ENCODE measurements at regions not wholly inside any gene's neighbourhood (a gene's known extent, or its start where the extent isn't known, plus 50 kb on each side); places are given as distances from the start of the nearest gene placed in this dataset.
A peak's percentile ranks its signal among the peaks of the same experiment; 100 is the strongest.
"Not testable (repeated sequence)": the region's sequence is repeated elsewhere in the genome, so short reads cannot be mapped to it uniquely, and the experiment has no call there.

DNA sequence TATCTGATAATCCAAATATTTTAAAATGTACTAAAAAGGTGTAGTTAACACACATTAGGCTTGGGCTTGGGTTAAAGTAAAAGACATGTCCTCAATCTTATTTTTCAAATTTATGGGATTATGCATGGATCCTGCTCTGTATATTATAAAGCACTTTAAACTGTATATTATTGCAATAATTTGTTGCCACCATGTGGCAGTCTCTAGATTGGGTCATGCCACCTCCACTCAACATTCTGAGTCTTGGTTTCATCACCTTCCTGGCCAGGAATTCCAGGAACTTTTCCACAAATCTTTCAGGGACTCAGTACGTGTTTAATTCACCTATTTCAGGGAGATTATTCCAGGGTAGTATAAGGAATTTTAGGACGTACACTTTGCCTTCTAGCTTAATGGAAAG lies 695.5 kb downstream of the FAM181B start:
- ATAC-seq (no peak), DNase-seq (no peak)
- H3K4me3 Mint-ChIP-seq: no peak overlapping the region
- H3K9me3 Mint-ChIP-seq: no peaks in the 10 kb centered on the region
- H3K4me1 Mint-ChIP-seq: no peaks in the 10 kb centered on the region
- no peaks in the 10 kb centered on the region for H3K27me3 Mint-ChIP-seq
- no peak overlapping the region for H3K27ac Mint-ChIP-seq

DNA sequence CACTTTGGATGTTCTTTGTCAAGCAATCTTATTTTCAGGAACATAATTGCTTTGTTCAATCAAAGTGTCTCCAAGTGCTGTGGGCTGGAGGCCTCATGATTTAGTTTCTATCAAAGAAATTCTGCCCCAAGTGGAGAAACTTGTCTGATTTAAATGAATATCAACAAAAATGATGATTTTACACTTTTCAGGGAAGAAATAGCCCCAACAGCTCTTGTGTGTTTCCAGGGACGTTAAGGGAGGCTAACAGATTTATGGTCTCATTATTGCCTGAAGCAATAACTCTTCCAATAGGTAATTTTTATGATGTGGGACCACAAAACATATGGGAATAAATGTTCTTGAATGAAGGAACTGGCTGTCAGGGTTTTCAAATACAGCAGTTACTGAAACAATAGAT lies 699.1 kb downstream of the FAM181B start:
- ATAC-seq: no peak
- no peaks in the 10 kb centered on the region for H3K27me3 Mint-ChIP-seq
- no peaks in the 10 kb centered on the region for H3K4me1 Mint-ChIP-seq
- H3K27ac Mint-ChIP-seq: no peak overlapping the region
- no peaks in the 10 kb centered on the region for H3K9me3 Mint-ChIP-seq
- DNase-seq: no peak
- no peak overlapping the region for H3K4me3 Mint-ChIP-seq

DNA sequence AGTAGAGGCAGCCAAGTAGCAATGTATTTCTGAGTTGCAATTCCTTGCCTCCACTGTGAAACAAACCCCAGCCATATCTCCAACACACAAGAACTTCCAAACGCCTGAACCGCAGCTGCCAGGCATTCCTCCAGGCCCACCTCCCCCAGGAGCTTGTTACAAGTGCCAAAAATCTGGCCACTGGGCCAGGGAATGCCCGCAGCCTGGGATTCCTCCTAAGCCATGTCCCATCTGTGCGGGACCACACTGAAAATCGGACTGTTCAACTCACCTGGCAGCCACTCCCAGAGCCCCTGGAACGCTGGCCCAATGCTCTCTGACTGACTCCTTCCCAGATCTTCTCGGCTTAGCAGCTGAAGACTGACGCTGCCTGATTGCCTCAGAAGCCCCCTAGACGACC lies 706.3 kb downstream of the FAM181B start:
- DNase-seq, H3K9me3 Mint-ChIP-seq, ATAC-seq, H3K27me3 Mint-ChIP-seq, H3K4me3 Mint-ChIP-seq, H3K4me1 Mint-ChIP-seq, H3K27ac Mint-ChIP-seq: not testable (repeated sequence)

DNA sequence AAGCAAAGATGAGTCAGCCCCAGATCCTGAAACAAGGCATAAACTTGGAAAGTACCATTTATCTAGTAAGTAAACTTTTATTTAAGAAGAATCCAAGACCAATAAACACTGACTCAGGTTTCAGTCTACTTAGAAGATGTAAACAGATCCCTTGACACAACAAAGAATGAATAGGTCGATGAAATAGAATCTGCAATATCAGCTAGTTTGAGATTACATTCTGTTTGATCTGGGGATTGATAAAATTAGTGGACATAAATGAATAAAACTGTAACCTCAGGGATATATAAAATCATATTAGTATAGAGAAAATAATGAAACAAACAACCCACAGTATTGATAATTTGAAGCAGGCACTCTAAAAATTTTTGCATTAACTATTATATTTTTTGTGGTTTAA lies 708.9 kb downstream of the FAM181B start:
- Mint-ChIP-seq H3K4me1 (no peaks in the 10 kb centered on the region), H3K4me3 (no peak overlapping the region)
- ATAC-seq: no peak

DNA sequence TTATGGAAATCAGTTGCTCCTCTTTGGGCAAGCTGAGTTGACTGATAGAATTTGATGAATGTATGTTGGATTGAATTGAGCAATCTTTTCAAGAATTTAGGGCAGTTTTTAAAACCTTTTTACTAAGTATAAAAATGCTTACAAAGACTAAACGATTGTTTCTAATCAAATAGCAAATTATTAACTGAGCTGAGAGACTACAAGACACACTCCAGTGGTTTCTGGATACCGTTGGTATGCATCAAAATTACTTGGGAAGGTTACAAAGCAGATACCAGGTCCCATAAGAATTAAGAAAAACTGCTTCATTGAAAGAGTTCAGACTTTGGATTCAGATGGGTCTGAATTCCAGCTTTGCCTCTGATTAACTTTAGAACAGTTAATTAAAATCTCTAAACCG lies 721.4 kb downstream of the FAM181B start:
- no peak overlapping the region for H3K4me3 Mint-ChIP-seq
- H3K27ac Mint-ChIP-seq: no peak overlapping the region
- no peaks in the 10 kb centered on the region for H3K4me1 Mint-ChIP-seq

More for the DNA sequence above, 708.9 kb downstream of the FAM181B start:
- no peak for DNase-seq
- Mint-ChIP-seq H3K27me3 (no peaks in the 10 kb centered on the region), H3K27ac (no peak overlapping the region), H3K9me3 (no peaks in the 10 kb centered on the region)

DNA sequence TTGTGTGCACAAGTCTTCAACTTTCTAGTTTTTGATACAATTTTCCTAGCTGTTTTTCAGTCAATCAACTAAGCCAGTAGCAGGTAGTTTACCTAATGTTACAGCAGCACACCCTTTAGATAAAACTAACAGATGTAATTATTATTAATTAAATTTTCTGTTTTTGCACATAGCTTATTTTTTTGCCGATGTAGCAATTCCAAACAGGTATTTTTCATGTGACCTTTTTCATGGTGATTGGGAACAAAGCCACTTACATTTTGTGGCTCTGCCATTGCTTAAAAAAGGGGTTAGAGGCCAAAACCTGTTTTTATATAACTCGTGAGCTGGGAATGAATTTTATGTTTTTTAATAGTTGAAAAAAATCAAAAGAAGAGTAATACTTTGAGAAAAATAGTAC lies 724.5 kb downstream of the FAM181B start:
- ATAC-seq: no peak
- no peak overlapping the region for H3K27ac Mint-ChIP-seq

More for the DNA sequence above, 721.4 kb downstream of the FAM181B start:
- no peak for ATAC-seq
- Mint-ChIP-seq H3K27me3 (no peaks in the 10 kb centered on the region), H3K9me3 (no peaks in the 10 kb centered on the region)
- no peak for DNase-seq

DNA sequence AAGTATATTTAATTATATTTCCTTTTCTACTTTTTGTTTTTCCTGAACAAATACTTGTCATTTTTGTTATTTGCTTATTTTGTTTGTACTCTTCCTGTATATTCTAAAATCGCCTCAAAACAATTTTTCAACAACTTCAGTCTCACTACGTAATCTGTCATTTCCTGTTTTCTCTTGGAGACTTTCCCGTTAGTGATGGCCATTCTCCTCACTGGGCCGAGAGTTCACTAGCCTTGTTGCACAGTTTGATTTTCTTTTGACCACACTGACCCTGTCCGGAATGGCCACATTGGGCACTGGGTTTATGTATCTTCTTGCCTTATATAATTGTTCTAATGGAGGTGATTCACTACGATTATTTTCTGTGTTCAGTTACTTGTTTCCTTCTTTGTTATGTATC lies 726.1 kb downstream of the FAM181B start:
- Mint-ChIP-seq H3K9me3 (peaks cover 0 to 8% of the 10 kb centered on the region in 2 donors), H3K4me1 (peaks cover 21% of the 10 kb centered on the region), H3K4me3 (no peak overlapping the region), H3K27ac (no peak overlapping the region), H3K27me3 (no peaks in the 10 kb centered on the region)
- ATAC-seq (no peak), DNase-seq (no peak)

More for the DNA sequence above, 724.5 kb downstream of the FAM181B start:
- no peak for DNase-seq
- H3K9me3 Mint-ChIP-seq: no peaks in the 10 kb centered on the region
- H3K4me1 Mint-ChIP-seq: peaks cover 10% of the 10 kb centered on the region
- H3K4me3 Mint-ChIP-seq: no peak overlapping the region
- no peaks in the 10 kb centered on the region for H3K27me3 Mint-ChIP-seq

DNA sequence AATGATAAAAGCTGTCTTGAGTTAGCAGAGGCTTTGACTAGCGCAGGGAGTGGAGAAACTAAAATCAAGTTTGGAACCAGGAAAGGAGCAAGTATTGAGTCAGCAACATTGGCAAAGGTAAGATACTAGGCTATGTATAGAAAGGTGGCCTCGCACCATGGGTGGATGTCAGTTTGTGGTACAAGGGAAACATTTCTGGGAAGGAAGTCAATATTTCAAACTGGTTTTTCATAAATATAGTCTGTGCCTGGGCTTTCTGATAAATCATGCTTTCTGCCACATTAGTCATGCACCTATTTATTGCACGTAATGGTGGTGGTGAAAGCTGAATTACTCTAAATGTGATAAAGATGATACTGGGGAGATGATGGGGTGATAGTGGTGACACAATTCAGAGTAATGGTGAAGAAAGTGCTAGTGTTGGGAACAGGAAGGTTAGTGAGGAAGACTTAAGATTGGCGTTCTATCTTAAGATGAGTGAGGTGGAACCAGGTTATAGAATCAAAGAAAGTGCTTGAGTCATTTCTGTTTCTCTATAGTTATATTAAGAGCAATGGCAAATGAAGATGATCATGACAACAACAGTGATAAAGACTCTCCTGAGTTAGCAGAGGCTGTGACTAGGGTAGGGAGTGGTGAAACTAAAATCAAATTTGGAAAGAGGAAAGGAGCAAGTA lies 729.0 kb downstream of the FAM181B start:
- no peaks in the 10 kb centered on the region for H3K27me3 Mint-ChIP-seq
- peak; percentile 74 for ATAC-seq
- no peak overlapping the region for H3K4me3 Mint-ChIP-seq

DNA sequence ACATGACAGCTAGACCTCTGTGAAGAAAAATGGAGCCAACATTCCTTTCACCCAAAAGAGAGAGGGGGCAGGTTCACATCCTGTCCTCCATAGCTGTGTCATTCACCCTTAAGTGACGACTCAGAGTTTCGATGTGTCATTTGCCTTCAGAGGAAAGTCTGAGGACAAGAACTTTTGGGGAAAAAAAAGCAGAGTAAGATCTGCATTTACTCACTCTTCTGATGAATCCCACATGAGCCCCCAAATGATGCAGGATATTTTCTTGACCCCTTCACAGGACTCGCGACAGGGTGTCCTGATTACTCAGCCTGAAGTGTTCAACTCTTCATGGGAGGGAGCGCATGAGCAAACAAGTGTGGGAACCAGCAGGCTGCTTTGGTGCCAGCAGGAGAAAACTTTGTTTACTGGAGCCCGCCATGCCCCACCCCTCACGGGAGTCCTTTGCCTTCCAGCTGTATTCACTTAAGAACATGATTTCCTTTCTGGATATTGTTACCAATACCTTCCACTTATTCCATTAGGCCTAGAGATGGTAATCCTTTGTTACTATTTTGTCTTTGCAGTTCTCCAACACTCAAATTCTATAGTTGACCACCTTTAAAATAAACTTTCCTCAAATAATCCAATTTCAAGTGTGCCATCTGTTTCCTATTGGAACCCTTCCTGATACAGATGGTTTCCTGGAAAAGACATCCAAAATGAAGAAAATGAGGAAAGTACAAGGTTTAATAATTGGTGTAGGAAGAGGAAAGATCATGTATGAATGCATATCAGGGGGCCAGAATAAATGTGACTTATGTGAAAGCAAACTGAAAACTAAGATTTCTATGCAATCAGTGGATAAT lies 729.8 kb downstream of the FAM181B start:
- H3K27ac Mint-ChIP-seq: no peak overlapping the region
- ATAC-seq (peak; percentile 38), DNase-seq (no peak)
- H3K4me1 Mint-ChIP-seq: peaks cover 21% of the 10 kb centered on the region
- no peaks in the 10 kb centered on the region for H3K27me3 Mint-ChIP-seq
- peaks cover 0 to 8% of the 10 kb centered on the region in 2 donors for H3K9me3 Mint-ChIP-seq
- no peak overlapping the region for H3K4me3 Mint-ChIP-seq

More for the DNA sequence above, 729.0 kb downstream of the FAM181B start:
- no peak overlapping the region for H3K27ac Mint-ChIP-seq
- peaks cover 0 to 8% of the 10 kb centered on the region in 2 donors for H3K9me3 Mint-ChIP-seq
- no peak for DNase-seq
- peaks cover 21% of the 10 kb centered on the region for H3K4me1 Mint-ChIP-seq

DNA sequence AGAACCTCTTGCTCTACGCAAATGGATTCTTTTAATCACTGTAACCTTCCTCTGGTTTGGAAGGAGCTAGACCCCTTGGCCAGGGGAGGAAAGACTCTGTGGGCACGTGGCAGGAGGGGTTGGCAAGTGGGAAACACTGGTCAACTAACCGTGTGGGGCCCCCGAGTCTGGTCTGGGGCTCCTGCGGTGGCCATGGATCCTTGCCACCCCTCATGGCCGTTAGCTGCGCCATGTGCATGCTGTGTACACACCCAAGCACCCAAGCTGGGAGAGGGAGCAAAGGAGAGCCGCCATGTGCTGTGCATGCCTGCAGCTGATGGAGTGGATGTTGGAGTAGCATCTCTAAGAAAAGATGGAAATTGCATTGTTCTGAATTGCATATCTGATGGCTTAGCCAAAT lies 730.6 kb downstream of the FAM181B start:
- DNase-seq: no peak
- no peak overlapping the region for H3K27ac Mint-ChIP-seq

DNA sequence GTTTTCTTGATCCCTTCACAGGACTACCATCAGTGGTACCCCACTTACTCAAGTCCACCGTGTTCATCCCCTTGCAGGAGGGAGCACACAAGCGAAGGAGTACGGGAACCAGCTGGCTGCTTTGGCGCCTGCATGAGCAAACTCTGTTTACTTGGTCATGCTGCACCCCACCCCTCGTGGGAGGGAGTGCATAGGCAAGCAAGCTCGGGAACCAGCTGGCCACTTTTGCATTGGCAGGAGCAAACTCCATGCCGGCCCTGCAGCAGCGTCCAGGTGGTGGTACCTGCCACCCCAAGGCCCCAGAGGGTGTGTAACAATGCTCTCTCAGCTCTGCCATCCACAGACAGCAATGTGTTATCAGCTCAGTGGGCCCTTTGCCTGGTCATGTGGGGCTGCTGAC lies 737.8 kb downstream of the FAM181B start:
- no peaks in the 10 kb centered on the region for H3K4me1 Mint-ChIP-seq
- H3K4me3 Mint-ChIP-seq: no peak overlapping the region
- no peak overlapping the region for H3K27ac Mint-ChIP-seq
- no peak for ATAC-seq
- no peak for DNase-seq
- no peaks in the 10 kb centered on the region for H3K27me3 Mint-ChIP-seq
- no peaks in the 10 kb centered on the region for H3K9me3 Mint-ChIP-seq

More for the DNA sequence above, 730.6 kb downstream of the FAM181B start:
- Mint-ChIP-seq H3K9me3 (peaks cover 0 to 8% of the 10 kb centered on the region in 2 donors), H3K4me1 (peaks cover 21% of the 10 kb centered on the region), H3K27me3 (no peaks in the 10 kb centered on the region), H3K4me3 (no peak overlapping the region)
- no peak for ATAC-seq

DNA sequence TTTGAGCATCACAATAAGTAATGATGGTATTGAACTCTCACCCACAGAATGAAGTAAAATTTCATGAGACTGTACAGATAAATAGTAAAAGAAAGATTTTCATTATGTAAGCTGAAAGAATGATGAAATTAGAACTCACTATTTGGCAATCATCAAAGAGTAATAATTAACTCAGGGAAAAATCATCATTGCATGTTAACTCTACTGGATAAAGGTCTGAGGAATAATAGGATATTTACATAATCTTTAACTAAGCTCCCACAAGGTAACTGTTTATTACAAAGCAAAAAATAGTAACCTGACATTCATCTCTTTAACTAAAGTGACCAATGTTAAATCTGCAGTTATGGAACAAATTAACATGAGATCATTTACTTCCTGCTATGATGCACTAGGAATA lies 739.9 kb downstream of the FAM181B start:
- DNase-seq (no peak), ATAC-seq (no peak)
- H3K27me3 Mint-ChIP-seq: no peaks in the 10 kb centered on the region
- H3K4me1 Mint-ChIP-seq: no peaks in the 10 kb centered on the region
- no peaks in the 10 kb centered on the region for H3K9me3 Mint-ChIP-seq
- H3K27ac Mint-ChIP-seq: no peak overlapping the region
- H3K4me3 Mint-ChIP-seq: no peak overlapping the region

DNA sequence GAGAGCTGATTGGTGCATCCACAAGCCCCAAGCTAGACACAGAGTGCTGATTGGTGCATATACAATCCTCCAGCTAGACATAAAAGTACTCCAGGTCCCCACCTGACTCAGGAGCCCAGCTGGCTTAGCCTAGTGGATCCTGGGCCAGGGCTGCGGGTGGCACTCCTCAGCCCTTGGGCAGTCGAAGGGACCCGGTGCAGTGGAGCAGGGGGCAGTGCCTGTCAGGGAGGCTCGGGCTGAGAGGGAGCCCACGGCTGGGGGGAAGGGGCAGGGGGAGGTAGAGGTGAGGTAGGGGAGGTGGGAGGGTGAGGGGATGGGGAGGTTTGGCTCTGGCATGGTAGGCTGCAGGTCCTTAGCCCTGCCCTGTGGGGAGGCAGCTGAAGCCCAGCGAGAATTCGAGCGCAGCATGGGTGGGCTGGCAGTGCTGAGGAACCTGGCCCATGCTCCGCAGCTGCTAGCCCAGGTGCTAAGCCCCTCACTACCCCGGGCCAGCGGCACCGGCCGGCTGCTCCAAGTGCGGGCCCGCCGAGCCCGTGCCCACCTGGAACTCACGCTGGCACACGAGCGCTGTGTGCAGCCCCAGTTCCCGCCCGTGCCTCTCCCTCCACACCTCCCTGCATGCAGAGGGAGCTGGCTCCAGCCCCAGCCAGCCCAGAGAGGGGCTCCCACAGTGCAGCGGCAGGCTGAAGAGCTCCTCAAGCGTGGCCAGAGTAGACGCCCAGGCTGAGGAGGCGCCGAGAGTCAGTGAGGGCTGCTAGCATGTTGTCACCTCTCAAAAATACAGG lies 742.8 kb downstream of the FAM181B start:
- Mint-ChIP-seq H3K9me3 (no peaks in the 10 kb centered on the region), H3K27me3 (no peaks in the 10 kb centered on the region), H3K27ac (no peak overlapping the region), H3K4me3 (no peak overlapping the region), H3K4me1 (no peaks in the 10 kb centered on the region)
- DNase-seq (no peak), ATAC-seq (peak; percentile 58)

DNA sequence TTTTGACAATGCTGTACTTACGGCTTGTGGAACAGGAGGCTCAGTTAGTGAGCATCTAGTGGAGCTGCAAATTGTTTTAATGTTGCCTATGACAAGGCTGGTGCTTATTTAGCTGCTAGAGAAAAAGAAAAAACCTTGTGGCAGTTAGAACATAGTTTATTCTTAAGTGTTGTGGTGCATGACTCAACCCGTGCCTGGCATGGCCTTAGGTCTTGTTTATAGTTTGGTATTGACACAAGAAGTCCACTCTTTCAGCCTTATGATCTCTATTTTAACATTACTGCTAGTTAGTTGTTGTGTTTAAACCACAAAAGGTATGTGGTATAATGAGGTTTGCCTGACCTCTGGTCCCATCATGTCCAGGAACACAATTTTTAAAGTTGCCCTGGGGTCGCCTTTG lies 744.6 kb downstream of the FAM181B start:
- Mint-ChIP-seq H3K27me3 (no peaks in the 10 kb centered on the region), H3K9me3 (peaks cover 0 to 13% of the 10 kb centered on the region in 2 donors), H3K4me3 (no peak overlapping the region), H3K27ac (no peak overlapping the region), H3K4me1 (no peaks in the 10 kb centered on the region)
- no peak for DNase-seq
- ATAC-seq: no peak

DNA sequence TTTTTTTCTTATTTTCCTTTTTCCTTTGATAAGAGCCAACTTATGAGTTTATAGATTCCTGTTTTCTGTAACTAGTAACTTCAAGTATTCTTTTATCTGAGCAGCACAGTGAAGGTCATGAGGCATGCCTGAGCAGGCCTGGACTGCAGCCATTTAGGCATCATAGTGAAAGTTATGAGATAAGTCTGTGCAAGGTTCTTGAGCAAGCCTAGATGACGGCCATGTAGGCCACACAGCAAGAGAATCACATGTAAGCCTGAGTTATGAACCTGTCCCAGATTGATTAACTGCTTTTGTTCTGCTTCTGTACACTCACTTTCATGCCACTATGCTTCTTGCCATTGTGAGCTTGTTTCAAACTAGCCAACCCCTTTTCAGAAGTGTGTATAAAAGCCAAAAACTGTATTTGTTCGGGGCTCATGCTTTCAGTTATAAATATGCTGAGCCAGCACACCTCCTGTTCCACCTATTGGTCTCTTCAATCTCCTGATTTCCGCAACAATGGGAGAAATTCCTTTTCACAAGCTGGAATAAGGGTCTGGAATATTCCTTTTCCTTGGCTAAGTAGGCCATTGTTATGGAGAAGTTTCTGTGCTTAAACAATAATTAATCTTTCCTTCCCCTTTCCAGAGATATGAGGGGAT lies 745.7 kb downstream of the FAM181B start:
- Mint-ChIP-seq H3K27ac (no peak overlapping the region), H3K9me3 (peaks cover 0 to 13% of the 10 kb centered on the region in 2 donors), H3K27me3 (no peaks in the 10 kb centered on the region), H3K4me3 (no peak overlapping the region), H3K4me1 (no peaks in the 10 kb centered on the region)
- ATAC-seq: no peak
- DNase-seq: no peak
